ENCODE measurements at regions not wholly inside any gene's neighbourhood (a gene's known extent, or its start where the extent isn't known, plus 50 kb on each side); places are given as distances from the start of the nearest gene placed in this dataset.
A peak's percentile ranks its signal among the peaks of the same experiment; 100 is the strongest.

DNA sequence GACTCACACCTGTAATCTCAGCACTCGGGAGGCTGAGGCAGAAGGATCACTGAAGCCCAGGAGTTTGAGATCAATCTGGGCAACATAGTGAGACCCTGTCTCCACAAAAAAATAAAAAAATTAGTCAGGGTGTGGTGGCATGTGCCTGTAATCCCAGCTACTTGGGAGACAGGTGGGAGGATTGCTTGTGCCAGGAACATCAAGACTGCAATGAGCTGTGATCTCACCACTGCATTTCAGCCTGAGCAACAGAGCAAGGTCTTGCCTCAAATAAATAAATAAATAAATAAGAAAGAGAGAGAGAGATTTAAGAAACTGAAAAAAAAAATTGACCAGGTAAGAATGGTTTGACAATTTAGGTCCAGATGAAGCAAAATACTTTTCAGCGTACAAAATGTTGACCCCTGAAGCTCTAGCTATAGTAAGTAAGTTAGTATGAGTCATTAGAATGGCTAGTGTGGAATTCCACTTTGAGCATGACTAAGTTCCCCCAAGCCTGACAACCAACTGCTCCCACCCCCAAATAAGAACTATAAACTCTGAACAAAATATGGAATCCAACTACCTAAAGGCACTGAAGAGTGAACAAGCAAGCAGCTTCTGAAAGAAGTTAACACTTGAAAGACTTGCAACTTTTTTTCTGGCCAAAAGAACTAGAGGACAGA is 217.8 kb upstream of the TLE4 start:
- no peaks in the 10 kb centered on the region for H4K20me1 ChIP-seq (ENCODE audit: insufficient read depth)
- H3K9ac ChIP-seq, result no peak overlapping the region
- H3K27me3 ChIP-seq (replicated peaks; ENCODE audit: insufficient read depth), result no peaks in the 10 kb centered on the region
- H3K4me1 ChIP-seq (ENCODE audit: insufficient read depth), result peaks cover 9% of the 10 kb centered on the region
- H3K9me2 ChIP-seq (ENCODE audit: insufficient read depth), result no peaks in the 10 kb centered on the region; the same call in none of the 2 replicates
- peak; percentile 52 for DNase-seq
- H3K4me2 ChIP-seq (ENCODE audit: unreplicated experiment), result peak overlapping the region; percentile 10
- no peaks in the 10 kb centered on the region for H3K9me3 ChIP-seq (ENCODE audit: low read depth)
- WGBS, 2 experiments (ENCODE audit: low coverage in 1 of 2, low lambda C conversion rate in 2 of 2, missing lambda C conversion rate in 2 of 2), result 48 to 53% methylated on average over 2 of the region's 2 CpGs
- H3F3A ChIP-seq (ENCODE audit: insufficient read depth), result no peaks in the 10 kb centered on the region
- no peak overlapping the region for H3K4me3 ChIP-seq
- H3K36me3 ChIP-seq (ENCODE audit: low read depth), result no peaks in the 10 kb centered on the region
- no peak overlapping the region for H3K27ac ChIP-seq
- in situ Hi-C loops (cut with MboI), result no loop called here
- no peak overlapping the region for H2AFZ ChIP-seq
- H3K79me2 ChIP-seq (ENCODE audit: insufficient read depth), result no peaks in the 10 kb centered on the region
- TF ChIP-seq EZH2 (IDR thresholded peaks at IDR 0.05; ENCODE audit: insufficient read depth, poor library complexity, severe bottlenecking) (no peak), EZH2phosphoT487 (IDR thresholded peaks at IDR 0.05; ENCODE audit: insufficient read depth, low read depth) (no peak)

DNA sequence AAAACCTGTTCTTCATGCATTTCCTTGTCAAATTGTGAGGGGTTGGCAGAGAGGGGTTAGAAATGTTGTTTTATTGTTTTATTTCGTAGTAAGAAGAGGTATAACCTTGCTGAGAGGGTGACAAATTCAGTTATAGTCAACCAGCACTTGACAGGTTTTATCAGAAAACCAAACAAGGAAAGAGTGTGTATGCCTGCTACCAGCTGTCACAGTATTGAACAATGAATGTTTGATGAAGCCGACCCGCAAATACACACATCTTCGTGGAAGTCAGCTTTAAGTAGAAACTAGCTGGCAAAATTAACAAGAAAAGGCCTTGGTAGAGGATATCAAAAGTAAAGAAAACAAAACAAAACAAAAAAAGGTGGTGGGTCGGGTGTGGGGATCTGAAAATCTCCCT is 214.6 kb upstream of the TLE4 start:
- no peak for TF ChIP-seq EZH2 (IDR thresholded peaks at IDR 0.05; ENCODE audit: insufficient read depth, poor library complexity, severe bottlenecking)
- TF ChIP-seq EZH2phosphoT487 (IDR thresholded peaks at IDR 0.05; ENCODE audit: insufficient read depth, low read depth), result no peak
- Histone ChIP-seq H3K27me3 (replicated peaks; ENCODE audit: insufficient read depth) (0 out of 2 replicates have a peak, but pooled peaks cover 2% of the 10 kb centered on the region), H3K4me1 (ENCODE audit: insufficient read depth) (peaks cover 21% of the 10 kb centered on the region), H2AFZ (no peak overlapping the region), H3K9ac (no peak overlapping the region), H3K9me3 (ENCODE audit: low read depth) (no peaks in the 10 kb centered on the region), H3F3A (ENCODE audit: insufficient read depth) (no peaks in the 10 kb centered on the region), H3K4me3 (no peak overlapping the region), H4K20me1 (ENCODE audit: insufficient read depth) (no peaks in the 10 kb centered on the region), H3K79me2 (ENCODE audit: insufficient read depth) (no peaks in the 10 kb centered on the region), H3K4me2 (ENCODE audit: unreplicated experiment) (no peak overlapping the region), H3K9me2 (ENCODE audit: insufficient read depth) (no peaks in the 10 kb centered on the region; the same call in 1 of the 2 replicates), H3K27ac (no peak overlapping the region), H3K36me3 (ENCODE audit: low read depth) (no peaks in the 10 kb centered on the region)
- 64 to 67% methylated on average over 5 of the region's 5 CpGs for WGBS, 2 experiments (ENCODE audit: low coverage in 1 of 2, low lambda C conversion rate in 2 of 2, missing lambda C conversion rate in 2 of 2)
- DNase-seq, result no peak
- in situ Hi-C loops (cut with MboI), result no loop called here

DNA sequence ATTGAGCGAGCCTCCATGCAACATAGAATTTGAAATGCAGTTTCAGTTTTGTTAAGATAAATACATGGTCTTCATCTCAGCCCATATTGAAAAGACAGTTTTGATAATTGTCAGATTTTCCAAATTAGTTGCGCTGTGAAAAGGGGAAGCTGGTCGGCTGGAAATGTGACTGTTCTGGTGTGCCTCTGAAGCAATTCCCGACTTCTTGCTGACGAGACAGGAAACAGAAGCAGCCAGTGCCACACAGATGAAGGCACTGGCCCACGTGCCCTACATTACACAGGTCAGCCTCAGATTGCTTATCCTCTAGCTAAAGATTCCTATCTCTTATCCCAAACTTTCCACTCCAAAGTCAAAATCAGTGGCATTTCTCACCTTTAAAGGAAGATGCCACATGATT is 214.1 kb upstream of the TLE4 start:
- no peak overlapping the region for H3K4me2 ChIP-seq (ENCODE audit: unreplicated experiment)
- DNase-seq, result no peak
- H3K27me3 ChIP-seq (replicated peaks; ENCODE audit: insufficient read depth), result 0 out of 2 replicates have a peak, but pooled peaks cover 4% of the 10 kb centered on the region
- 68 to 69% methylated on average over 6 of the region's 6 CpGs for WGBS, 2 experiments (ENCODE audit: low coverage in 1 of 2, low lambda C conversion rate in 2 of 2, missing lambda C conversion rate in 2 of 2)
- H3K9me3 ChIP-seq (ENCODE audit: low read depth), result no peaks in the 10 kb centered on the region
- no peaks in the 10 kb centered on the region for H3K79me2 ChIP-seq (ENCODE audit: insufficient read depth)
- TF ChIP-seq EZH2phosphoT487 (IDR thresholded peaks at IDR 0.05; ENCODE audit: insufficient read depth, low read depth) (no peak), EZH2 (IDR thresholded peaks at IDR 0.05; ENCODE audit: insufficient read depth, poor library complexity, severe bottlenecking) (no peak)
- no peaks in the 10 kb centered on the region for H3F3A ChIP-seq (ENCODE audit: insufficient read depth)
- H3K4me3 ChIP-seq, result no peak overlapping the region
- H4K20me1 ChIP-seq (ENCODE audit: insufficient read depth), result no peaks in the 10 kb centered on the region
- H3K9me2 ChIP-seq (ENCODE audit: insufficient read depth), result no peaks in the 10 kb centered on the region; the same call in 1 of the 2 replicates
- H3K4me1 ChIP-seq (ENCODE audit: insufficient read depth), result peaks cover 21% of the 10 kb centered on the region
- no peak overlapping the region for H2AFZ ChIP-seq
- in situ Hi-C loops (cut with MboI), result no loop called here
- H3K36me3 ChIP-seq (ENCODE audit: low read depth), result no peaks in the 10 kb centered on the region
- no peak overlapping the region for H3K27ac ChIP-seq
- no peak overlapping the region for H3K9ac ChIP-seq

DNA sequence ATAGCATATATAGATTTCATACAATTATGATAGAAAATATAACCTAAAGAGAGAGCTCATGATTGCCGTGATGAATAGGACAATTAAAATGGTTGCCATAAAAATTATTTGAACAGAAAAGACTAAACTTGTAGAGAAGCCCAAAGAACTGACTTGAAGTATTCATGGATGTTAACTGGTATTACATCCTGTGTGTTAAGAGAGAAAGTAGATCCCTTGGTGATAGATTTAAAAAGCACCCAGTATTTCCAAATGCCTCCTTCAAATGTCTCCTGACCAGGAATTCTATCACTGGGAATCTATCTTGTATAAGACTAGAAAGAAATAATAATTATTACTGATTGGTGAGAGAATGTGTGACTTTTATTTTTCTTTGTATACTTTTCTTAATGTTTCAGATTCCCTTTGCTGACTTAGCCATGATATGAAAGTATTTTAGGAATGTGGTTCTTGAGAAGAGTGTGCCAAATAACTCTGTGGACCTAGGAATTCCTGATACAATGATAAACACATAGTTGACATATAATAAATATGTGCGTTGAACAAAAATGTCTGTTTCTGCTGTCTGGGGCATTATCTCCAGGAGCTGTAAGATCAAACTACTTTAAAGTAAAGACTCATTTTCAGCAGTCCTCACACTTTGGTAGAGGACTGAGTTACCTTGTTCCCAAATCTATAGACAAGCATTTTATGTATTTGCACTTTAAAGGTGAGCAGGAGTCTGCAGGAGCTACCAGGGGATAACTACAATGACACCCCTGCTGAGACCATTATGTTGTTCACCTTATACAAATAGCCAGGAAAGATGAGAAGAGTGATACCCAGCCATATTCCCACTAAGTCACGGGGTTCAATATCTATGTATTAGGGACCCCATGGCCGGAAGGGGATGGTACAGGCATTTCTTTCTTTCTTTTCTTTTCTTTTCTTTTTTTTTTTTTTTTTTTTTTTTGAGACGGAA is 211.1 kb upstream of the TLE4 start:
- in situ Hi-C loops (cut with MboI), result no loop called here
- H3K4me2 ChIP-seq (ENCODE audit: unreplicated experiment), result peak overlapping the region; percentile 21
- no peak overlapping the region for H3K9ac ChIP-seq
- no peaks in the 10 kb centered on the region for H3K79me2 ChIP-seq (ENCODE audit: insufficient read depth)
- no peaks in the 10 kb centered on the region for H3K9me3 ChIP-seq (ENCODE audit: low read depth)
- no peaks in the 10 kb centered on the region for H4K20me1 ChIP-seq (ENCODE audit: insufficient read depth)
- no peak overlapping the region for H2AFZ ChIP-seq
- H3K4me1 ChIP-seq (ENCODE audit: insufficient read depth), result peaks cover 12% of the 10 kb centered on the region
- H3K4me3 ChIP-seq, result no peak overlapping the region
- TF ChIP-seq EZH2phosphoT487 (IDR thresholded peaks at IDR 0.05; ENCODE audit: insufficient read depth, low read depth), result no peak
- TF ChIP-seq EZH2 (IDR thresholded peaks at IDR 0.05; ENCODE audit: insufficient read depth, poor library complexity, severe bottlenecking), result no peak
- H3K27ac ChIP-seq, result no peak overlapping the region
- H3F3A ChIP-seq (ENCODE audit: insufficient read depth), result no peaks in the 10 kb centered on the region
- H3K36me3 ChIP-seq (ENCODE audit: low read depth), result no peaks in the 10 kb centered on the region
- WGBS, 2 experiments (ENCODE audit: low coverage in 1 of 2, low lambda C conversion rate in 2 of 2, missing lambda C conversion rate in 2 of 2), result 25 to 39% methylated on average over 4 to 5 of the region's 5 CpGs
- DNase-seq, result peak; percentile 8
- H3K9me2 ChIP-seq (ENCODE audit: insufficient read depth), result no peaks in the 10 kb centered on the region; the same call in 1 of the 2 replicates
- H3K27me3 ChIP-seq (replicated peaks; ENCODE audit: insufficient read depth), result 0 out of 2 replicates have a peak, but pooled peaks cover 4% of the 10 kb centered on the region

Data from GM23248 (cell line).